GM13977 (cell line): ENCODE measurements at regions not wholly inside any gene's neighbourhood (a gene's known extent, or its start where the extent isn't known, plus 50 kb on each side); places are given as distances from the start of the nearest gene placed in this dataset.

Experiments used
- DNase-seq: peaks from one replicate; pipeline ENCODE4 v3.0.0; 2012; ENCODE audit warnings: low spot score
- in situ Hi-C: fragments of 300-500 bp; cut with MboI; formaldehyde crosslinking; loops from one replicate; pipeline ENCODE4 v1.12.0; 2022; ENCODE audit warnings: low sequenced_read_pairs, low pct_unique_long_range_greater_than_20kb, mixed read lengths, inconsistent platforms; ENCODE audit not compliant: unreplicated experiment
- TF ChIP-seq, protein P1 (sequence below): IDR thresholded peaks from 2 replicates; pipeline ENCODE4 v1.5.1; 2012; ENCODE audit warnings: mild to moderate bottlenecking, control low read depth; ENCODE audit not compliant: insufficient read depth; ENCODE audit errors: extremely low read depth, missing control alignments

DNA sequence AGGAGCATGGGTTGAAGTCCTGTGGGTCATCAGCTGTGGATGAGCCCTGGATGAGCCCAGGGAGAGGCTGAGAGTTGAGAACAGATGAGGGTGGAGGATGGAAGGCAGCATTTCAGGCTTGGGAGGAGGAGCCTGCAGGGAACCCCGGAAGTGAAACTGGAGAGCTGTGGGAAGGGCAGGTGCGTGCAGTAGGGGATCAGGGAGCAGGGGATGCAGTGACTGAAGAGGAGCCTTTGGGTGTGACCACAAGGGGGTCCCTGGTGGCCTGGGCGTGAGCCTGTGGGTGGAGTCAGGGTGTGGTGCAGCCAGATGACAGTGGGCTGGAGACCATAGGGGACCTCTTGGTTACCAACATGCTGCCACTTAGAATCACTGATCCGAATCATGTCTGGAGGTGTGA lies 115.5 kb downstream of the PAPOLA start:
- no peak for DNase-seq
- in situ Hi-C loops = no loop called here
- TF ChIP-seq, protein P1, sequence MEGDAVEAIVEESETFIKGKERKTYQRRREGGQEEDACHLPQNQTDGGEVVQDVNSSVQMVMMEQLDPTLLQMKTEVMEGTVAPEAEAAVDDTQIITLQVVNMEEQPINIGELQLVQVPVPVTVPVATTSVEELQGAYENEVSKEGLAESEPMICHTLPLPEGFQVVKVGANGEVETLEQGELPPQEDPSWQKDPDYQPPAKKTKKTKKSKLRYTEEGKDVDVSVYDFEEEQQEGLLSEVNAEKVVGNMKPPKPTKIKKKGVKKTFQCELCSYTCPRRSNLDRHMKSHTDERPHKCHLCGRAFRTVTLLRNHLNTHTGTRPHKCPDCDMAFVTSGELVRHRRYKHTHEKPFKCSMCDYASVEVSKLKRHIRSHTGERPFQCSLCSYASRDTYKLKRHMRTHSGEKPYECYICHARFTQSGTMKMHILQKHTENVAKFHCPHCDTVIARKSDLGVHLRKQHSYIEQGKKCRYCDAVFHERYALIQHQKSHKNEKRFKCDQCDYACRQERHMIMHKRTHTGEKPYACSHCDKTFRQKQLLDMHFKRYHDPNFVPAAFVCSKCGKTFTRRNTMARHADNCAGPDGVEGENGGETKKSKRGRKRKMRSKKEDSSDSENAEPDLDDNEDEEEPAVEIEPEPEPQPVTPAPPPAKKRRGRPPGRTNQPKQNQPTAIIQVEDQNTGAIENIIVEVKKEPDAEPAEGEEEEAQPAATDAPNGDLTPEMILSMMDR = no peak

DNA sequence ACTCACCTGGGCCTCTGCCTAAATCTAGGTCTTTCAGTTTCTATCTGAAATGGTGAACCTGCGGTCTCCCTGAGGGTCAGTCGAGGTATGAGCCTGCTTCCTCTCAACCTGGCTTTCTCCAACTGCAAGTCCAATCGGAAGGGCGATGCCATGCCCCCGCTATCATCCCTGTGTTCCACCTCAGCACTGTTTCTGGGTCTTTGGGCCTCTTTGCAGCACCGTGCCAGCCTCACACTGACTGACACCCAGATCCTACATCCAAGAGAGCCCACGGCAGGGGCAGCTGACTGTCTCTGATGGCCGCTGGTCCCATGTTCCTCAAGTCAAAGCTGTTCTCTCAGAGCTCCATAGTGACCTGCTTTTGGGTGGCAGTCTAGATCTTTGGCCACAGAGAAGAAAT lies 120.7 kb downstream of the PAPOLA start:
- no peak for DNase-seq
- in situ Hi-C loops = no loop called here
- TF ChIP-seq, protein P1 = no peak

DNA sequence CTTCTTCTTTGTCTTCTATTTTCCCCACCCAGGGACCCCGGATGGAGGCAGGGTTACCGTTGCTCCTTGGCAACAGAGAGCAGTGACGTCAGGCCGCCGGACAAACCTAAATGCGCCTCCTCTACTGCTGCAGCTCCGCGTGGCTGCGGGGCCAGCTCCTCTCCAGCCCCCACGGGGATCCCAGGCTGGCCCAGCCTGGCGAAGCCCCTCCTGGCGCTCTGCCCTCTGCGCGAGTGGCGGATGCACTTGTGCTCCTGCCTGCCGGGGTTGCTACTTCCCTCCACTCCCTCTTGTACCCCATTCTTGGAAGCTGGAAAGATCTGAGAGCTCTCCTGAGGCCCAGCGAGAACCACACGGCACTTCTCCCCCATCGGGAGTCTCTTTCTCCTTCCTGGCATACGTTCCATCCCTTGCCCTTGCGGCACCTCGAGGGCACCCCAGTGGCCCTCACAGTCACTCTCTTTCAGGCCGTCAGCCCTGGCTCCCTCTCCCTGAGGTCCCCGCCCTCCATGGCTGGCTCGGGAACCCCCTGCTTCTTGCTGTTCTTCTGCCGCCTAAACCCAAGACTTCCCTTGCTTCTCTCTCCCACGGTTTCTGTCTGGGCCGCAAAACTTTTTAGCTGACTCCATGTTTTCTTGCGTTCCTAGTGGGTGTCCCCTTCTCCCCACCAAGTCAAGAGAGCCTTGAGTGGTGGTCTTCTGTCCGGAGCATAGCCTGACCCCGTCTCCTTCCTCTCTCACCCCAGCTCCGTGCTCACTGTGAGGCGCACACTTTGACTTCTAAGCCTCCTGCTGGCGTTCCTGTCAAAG lies 121.7 kb downstream of the PAPOLA start:
- no peak for DNase-seq
- TF ChIP-seq, protein P1 = no peak
- in situ Hi-C loops = no loop called here

DNA sequence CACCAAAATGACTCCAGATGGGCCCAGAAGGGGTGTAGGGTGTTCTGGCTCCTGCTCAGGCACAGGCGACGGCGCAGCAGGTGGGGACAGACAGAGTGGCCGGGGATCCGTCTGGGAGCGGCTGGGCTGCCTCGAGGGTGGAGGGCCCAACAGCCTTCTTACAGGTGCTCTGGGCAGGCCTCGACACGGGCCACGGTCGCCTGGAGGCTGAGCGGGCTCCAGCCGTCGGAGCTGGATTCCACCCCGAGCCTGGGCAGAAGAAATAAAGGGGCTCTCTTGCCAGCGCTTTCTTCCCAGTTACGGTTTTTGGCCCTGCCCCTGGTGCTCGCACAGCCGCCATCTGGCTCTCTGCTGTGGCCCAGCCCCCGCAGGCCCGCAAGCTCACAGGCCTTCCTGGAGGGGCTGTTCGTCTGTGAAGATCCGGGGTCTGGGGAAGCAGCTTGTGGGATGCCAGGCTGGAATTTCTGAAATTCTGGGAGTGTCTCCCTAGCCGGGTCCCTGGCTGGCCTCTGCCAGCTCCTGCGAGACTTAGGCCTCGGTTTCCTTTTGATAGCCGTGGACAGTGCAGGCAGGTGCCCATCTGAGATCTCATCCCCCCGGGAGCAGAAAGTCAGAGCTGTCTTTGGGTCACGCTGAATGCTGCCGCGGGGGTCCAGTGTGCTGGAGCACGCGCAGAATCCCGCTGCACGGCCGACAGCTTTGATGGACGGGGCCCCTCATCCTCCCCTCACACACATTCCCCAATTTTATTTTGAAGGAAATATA lies 122.7 kb downstream of the PAPOLA start:
- in situ Hi-C loops = no loop called here
- TF ChIP-seq, protein P1 = no peak
- DNase-seq = no peak

DNA sequence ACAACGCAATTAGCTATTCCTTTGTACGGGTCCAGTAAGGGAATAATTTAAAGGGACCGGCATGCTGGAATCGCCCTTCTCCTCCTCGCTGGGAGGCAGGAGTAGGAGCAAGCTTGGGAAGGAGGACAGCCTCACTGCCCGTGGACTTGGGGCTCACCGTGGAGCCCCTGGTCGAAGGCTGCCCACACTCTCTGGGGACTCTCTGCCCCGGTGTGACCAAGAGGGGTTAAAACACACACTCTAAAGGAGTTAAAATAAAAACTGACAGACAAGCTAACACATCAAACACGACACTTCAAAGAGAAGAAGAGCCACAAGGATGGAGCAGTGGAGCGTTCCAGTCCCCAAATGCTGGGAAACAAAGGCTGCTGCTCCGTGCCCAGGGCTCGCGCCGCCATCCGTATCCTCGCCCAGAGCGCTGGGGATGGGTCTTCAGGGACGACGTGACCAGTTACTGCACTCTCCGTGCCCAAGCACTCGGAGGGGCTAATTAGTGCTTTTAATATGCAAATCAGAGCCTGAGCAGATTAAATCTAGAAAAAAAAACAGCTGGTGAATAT lies 123.3 kb downstream of the PAPOLA start:
- no peak for DNase-seq
- in situ Hi-C loops = no loop called here
- TF ChIP-seq, protein P1 = no peak

DNA sequence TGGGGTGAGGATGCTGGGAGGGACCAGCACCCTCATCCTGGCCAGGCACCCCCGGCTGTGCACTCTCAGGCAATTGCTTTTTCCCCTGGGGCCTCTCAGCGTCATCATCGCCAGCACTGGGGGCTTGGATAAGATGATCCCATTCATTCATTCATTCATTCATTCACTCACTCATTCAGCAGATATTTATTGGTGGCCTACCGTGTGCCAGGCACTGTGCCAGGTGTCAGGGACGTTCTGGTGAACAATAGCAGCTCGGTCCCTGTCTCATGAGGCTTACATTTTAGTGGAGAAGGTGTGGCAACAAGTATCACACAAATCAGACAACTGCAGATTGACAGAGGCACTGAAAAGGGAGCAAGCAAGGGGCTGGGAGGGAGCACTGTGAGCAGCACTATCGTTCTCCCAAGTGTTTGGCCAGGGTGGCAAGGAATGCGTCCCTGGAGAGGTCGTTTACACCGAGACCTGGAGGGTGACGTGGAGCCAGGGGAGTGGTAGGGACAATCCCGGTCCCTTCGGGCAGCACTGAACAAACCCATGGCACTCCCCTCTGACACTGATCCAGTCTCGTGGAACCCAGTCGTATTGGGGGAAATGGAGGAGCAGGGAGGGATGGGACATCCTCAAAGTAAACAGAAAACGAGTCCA lies 124.1 kb downstream of the PAPOLA start:
- no peak for DNase-seq
- in situ Hi-C loops = no loop called here
- TF ChIP-seq, protein P1 = no peak
